HepG2 (cell line): ENCODE measurements at regions not wholly inside any gene's neighbourhood (a gene's known extent, or its start where the extent isn't known, plus 50 kb on each side); places are given as distances from the start of the nearest gene placed in this dataset.
"Not testable (repeated sequence)": the region's sequence is repeated elsewhere in the genome, so short reads cannot be mapped to it uniquely, and the experiment has no call there.

Source experiments
- ATAC-seq: fragments of 200-7000 bp; cut with Tn5 transposase; 3 replicates; pipeline ENCODE4 v1.9.1; 2020; ENCODE audit warnings: mild to moderate bottlenecking, moderate library complexity
- BruUV-seq: library from RNA; stranded (reverse); fragments of 400-500 nt; replicated peaks from 2 replicates; lab custom pipeline; 2021; lab: Mats Ljungman, UMichigan
- CTCF ChIA-PET: fragments of 300-600 bp; formaldehyde crosslinking; extraction: SDS; loops from one replicate; lab custom pipeline; 2021; ENCODE audit warnings: low total read pairs, inconsistent platforms, low intra/inter-chr PET ratio; lab: Yijun Ruan, JAX
- POLR2A ChIA-PET: fragments of 350-600 bp; sonication (Branson Sonifier 250); formaldehyde crosslinking; loops from one replicate; lab custom pipeline; 2020; ENCODE audit warnings: antibody characterized with exemption, inconsistent platforms; lab: Yijun Ruan, JAX
- DNase-seq: peaks from one replicate; pipeline ENCODE4 v3.0.0-alpha.2; 2015; ENCODE audit warnings: low spot score
- FAIRE-seq: peaks from 3 replicates; lab custom pipeline; 2011; peaks lifted over from hg19 to GRCh38; lab: Jason Lieb, UNC
- H2AFZ ChIP-seq: one replicate; pipeline ENCODE4 v1.6.1; 2011; ENCODE audit warnings: low read length, inconsistent platforms
- H3K27ac ChIP-seq: fragments of 300-600 bp; 3 replicates; pipeline ENCODE4 v1.8.0; 2011; ENCODE audit warnings: mixed run types, mild to moderate bottlenecking, mixed read lengths, low read length, inconsistent platforms; ENCODE audit not compliant: insufficient read depth; ENCODE audit errors: extremely low read length
- H3K27me3 ChIP-seq, 2 experiments: fragments of 200-600 bp in 1 of 2; 2 replicates in 1 of 2; 3 replicates in 1 of 2; pipeline versions ENCODE4 v1.6.0 to v1.8.0; 2011; ENCODE audit warnings: low read length in 2 of 2, mild to moderate bottlenecking in 2 of 2, moderate library complexity in 2 of 2, inconsistent platforms in 1 of 2; ENCODE audit not compliant: insufficient read depth in 2 of 2, control insufficient read depth in 1 of 2
- H3K36me3 ChIP-seq, 2 experiments: fragments of 200-600 bp in 1 of 2; replicated peaks in 1 of 2; 2 replicates in 1 of 2; 3 replicates in 1 of 2; pipeline versions ENCODE4 v1.5.1 to v1.8.0; 2011; ENCODE audit warnings: low read length in 2 of 2, inconsistent platforms in 1 of 2; ENCODE audit not compliant: insufficient read depth in 2 of 2, control insufficient read depth in 1 of 2
- H3K4me1 ChIP-seq: 2 replicates; pipeline ENCODE4 v1.5.1; 2012; ENCODE audit warnings: low read length, inconsistent platforms; ENCODE audit not compliant: insufficient read depth
- H3K4me2 ChIP-seq: 2 replicates; pipeline ENCODE4 v1.6.0; 2011; ENCODE audit warnings: low read depth, low read length, inconsistent platforms
- H3K4me3 ChIP-seq, 3 experiments: fragments of 200-600 bp in 1 of 3; sonication (generic), shearing (Covaris generic) in 1 of 3; replicated peaks in 1 of 3; 2 replicates each; pipeline ENCODE4 v1.5.1; 2011 to 2016; ENCODE audit warnings: low read length in 3 of 3, inconsistent platforms in 2 of 3, low read depth in 2 of 3, mild to moderate bottlenecking in 2 of 3, control low read depth in 1 of 3, mixed read lengths in 1 of 3; ENCODE audit not compliant: insufficient read depth in 1 of 3
- H3K79me2 ChIP-seq: one replicate; pipeline ENCODE4 v1.6.1; 2011; ENCODE audit warnings: low read length, inconsistent platforms; ENCODE audit not compliant: insufficient read depth
- H3K9ac ChIP-seq: 2 replicates; pipeline ENCODE4 v1.6.0; 2011; ENCODE audit warnings: mild to moderate bottlenecking, low read depth, low read length, inconsistent platforms; ENCODE audit not compliant: insufficient read depth
- H3K9me3 ChIP-seq: 2 replicates; pipeline ENCODE4 v1.5.1; 2012; ENCODE audit warnings: mild to moderate bottlenecking, low read length
- H4K20me1 ChIP-seq: 2 replicates; pipeline ENCODE4 v1.6.0; 2011; ENCODE audit warnings: inconsistent platforms, mild to moderate bottlenecking, low read length, moderate library complexity; ENCODE audit not compliant: insufficient read depth
- NFE2L1 ChIP-seq: sonication (generic); formaldehyde crosslinking; IDR thresholded peaks from 2 replicates; pipeline ENCODE4 v1.4.0; 2020; ENCODE audit warnings: missing genetic modification reagents, mild to moderate bottlenecking, borderline replicate concordance
- WGBS: methylation state at CpG from one replicate; pipeline ENCODE4 v1.1.6; 2017; ENCODE audit warnings: low lambda C conversion rate; 5-methylcytosine and 5-hydroxymethylcytosine counted together
- in situ Hi-C: cut with HindIII; loops from 2 replicates; pipeline ENCODE4 v1.10.0; 2017; ENCODE audit warnings: low pct_unique_long_range_greater_than_20kb; ENCODE audit not compliant: extremely low pct_ligation_motif_present
- intact Hi-C: fragments of 100-400 bp; cut with micrococcal nuclease; formaldehyde crosslinking; loops from one replicate; pipeline ENCODE4 v1.10.0; 2022; ENCODE audit not compliant: unreplicated experiment
- TF ChIP-seq, protein P1 (sequence below), 2 experiments: sonication (generic) in 1 of 2; formaldehyde crosslinking in 1 of 2; IDR thresholded peaks; 2 replicates each; pipeline versions ENCODE4 v1.5.1 to v1.6.1; 2011 to 2020; ENCODE audit warnings: borderline replicate concordance in 1 of 2, low read depth in 1 of 2, low read length in 1 of 2, mild to moderate bottlenecking in 1 of 2, missing genetic modification reagents in 1 of 2, moderate library complexity in 1 of 2
- TF ChIP-seq, protein P2 (sequence below): sonication (generic); formaldehyde crosslinking; IDR thresholded peaks from 2 replicates; pipeline ENCODE4 v1.5.1; 2020; ENCODE audit warnings: missing genetic modification reagents, mild to moderate bottlenecking, borderline replicate concordance
- TF ChIP-seq, protein P3 (sequence below): sonication (generic); formaldehyde crosslinking; IDR thresholded peaks from 2 replicates; pipeline ENCODE4 v1.4.0; 2020; ENCODE audit warnings: mild to moderate bottlenecking, low read depth, missing genetic modification reagents
- TF ChIP-seq, protein P4 (sequence below): sonication (generic); formaldehyde crosslinking; IDR thresholded peaks from 2 replicates; pipeline ENCODE4 v1.8.1; 2023; ENCODE audit warnings: missing genetic modification reagents, inconsistent platforms, borderline replicate concordance
- TF ChIP-seq, protein P5 (sequence below): sonication (generic); formaldehyde crosslinking; IDR thresholded peaks from 2 replicates; pipeline ENCODE4 v1.4.0; 2020; ENCODE audit warnings: mild to moderate bottlenecking, missing genetic modification reagents
- TF ChIP-seq, protein P6 (sequence below): sonication (generic); formaldehyde crosslinking; IDR thresholded peaks from 2 replicates; pipeline ENCODE4 v1.5.1; 2020; ENCODE audit warnings: mild to moderate bottlenecking, moderate library complexity, missing genetic modification reagents

DNA sequence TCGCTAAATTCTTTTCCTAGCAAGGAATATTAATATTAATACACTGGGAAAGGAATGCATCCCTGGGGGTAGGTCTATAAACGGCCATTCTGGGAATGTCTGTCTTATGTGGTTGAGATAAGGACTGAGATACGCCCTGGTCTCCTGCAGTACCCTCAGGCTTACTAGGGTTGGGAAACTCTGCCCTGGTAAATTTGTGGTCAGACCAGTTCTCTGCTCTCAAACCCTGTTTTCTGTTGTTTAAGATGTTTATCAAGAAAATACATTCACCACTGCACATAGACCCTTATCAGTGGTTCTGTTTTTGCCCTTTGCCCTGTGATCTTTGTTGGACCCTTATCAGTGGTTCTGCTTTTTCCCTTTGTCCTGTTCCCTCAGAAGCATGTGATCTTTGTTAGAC is 335.8 kb downstream of the TMEM38B start:
- H3K36me3 ChIP-seq, H3K9me3 ChIP-seq, H3K4me1 ChIP-seq, ATAC-seq, H2AFZ ChIP-seq, POLR2A ChIA-PET, H4K20me1 ChIP-seq, in situ Hi-C loops, H3K9ac ChIP-seq, CTCF ChIA-PET, DNase-seq, H3K79me2 ChIP-seq, H3K4me3 ChIP-seq, H3K27me3 ChIP-seq, H3K27ac ChIP-seq, intact Hi-C loops, FAIRE-seq, BruUV-seq, H3K4me2 ChIP-seq: not testable (repeated sequence)
- 36% methylated on average over 3 of the region's 3 CpGs for WGBS

DNA sequence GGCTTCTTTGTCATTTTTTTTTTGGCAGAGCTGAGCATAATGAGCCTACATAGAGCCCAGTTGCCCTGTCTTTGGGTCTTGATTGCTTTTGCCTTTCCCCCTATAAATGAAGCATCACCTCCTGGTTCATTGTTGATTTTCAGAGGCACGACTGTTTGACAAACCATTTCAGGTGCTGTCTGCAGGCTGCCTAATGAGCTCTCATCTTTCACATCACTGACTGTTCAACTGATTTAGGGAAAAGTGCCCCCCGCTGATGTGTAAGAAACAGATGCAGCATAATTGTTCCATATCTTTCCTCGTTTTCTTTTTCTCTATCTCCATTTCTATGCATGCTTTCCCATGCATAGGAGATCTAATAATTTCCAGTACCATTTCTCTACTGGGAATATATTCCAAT is 338.6 kb downstream of the TMEM38B start:
- DNase-seq (no peak), ATAC-seq (no peak)
- in situ Hi-C loops = no loop called here

More for the DNA sequence above, 338.6 kb downstream of the TMEM38B start:
- WGBS = 0% methylated on average over 3 of the region's 3 CpGs
- intact Hi-C loops = no loop called here
- no peaks in the 10 kb centered on the region for H3K9me3 ChIP-seq
- FAIRE-seq = no peak
- no peak overlapping the region for H3K27ac ChIP-seq
- no peak overlapping the region for H3K4me2 ChIP-seq
- H3K9ac ChIP-seq = no peak overlapping the region
- H4K20me1 ChIP-seq = no peaks in the 10 kb centered on the region
- no peak overlapping the region for H2AFZ ChIP-seq
- no peaks in the 10 kb centered on the region for H3K36me3 ChIP-seq
- H3K79me2 ChIP-seq = no peaks in the 10 kb centered on the region
- ChIA-PET CTCF (no interaction called here), POLR2A (no interaction called here)
- BruUV-seq = no TSS peak
- H3K4me3 ChIP-seq = no peak overlapping the region
- H3K27me3 ChIP-seq = no peaks in the 10 kb centered on the region; a peak in 1 of 5 replicates
- no peak for TF ChIP-seq NFE2L1 (CRISPR knock-in tag)
- TF ChIP-seq, protein P1, sequence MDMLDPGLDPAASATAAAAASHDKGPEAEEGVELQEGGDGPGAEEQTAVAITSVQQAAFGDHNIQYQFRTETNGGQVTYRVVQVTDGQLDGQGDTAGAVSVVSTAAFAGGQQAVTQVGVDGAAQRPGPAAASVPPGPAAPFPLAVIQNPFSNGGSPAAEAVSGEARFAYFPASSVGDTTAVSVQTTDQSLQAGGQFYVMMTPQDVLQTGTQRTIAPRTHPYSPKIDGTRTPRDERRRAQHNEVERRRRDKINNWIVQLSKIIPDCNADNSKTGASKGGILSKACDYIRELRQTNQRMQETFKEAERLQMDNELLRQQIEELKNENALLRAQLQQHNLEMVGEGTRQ (IDR thresholded peaks at IDR 0.05; ENCODE audit: low read depth, low read length) = no peak
- TF ChIP-seq, protein P1 (CRISPR knock-in tag; IDR thresholded peaks at IDR 0.05; ENCODE audit: borderline replicate concordance) = no peak
- TF ChIP-seq, protein P2, sequence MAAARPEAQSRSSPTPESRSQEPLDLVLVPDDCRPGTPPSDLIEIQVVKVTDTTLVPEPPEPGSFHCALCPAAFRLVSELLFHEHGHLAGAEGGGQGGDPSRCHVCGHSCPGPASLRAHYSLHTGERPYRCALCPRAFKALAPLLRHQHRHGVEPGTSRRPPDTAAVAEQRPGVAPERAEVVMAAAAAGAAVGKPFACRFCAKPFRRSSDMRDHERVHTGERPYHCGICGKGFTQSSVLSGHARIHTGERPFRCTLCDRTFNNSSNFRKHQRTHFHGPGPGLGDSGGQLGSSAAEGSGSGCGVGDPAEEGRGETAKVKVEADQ (CRISPR knock-in tag) = no peak
- TF ChIP-seq, protein P3, sequence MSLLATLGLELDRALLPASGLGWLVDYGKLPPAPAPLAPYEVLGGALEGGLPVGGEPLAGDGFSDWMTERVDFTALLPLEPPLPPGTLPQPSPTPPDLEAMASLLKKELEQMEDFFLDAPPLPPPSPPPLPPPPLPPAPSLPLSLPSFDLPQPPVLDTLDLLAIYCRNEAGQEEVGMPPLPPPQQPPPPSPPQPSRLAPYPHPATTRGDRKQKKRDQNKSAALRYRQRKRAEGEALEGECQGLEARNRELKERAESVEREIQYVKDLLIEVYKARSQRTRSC (CRISPR knock-in tag) = no peak
- TF ChIP-seq, protein P4, sequence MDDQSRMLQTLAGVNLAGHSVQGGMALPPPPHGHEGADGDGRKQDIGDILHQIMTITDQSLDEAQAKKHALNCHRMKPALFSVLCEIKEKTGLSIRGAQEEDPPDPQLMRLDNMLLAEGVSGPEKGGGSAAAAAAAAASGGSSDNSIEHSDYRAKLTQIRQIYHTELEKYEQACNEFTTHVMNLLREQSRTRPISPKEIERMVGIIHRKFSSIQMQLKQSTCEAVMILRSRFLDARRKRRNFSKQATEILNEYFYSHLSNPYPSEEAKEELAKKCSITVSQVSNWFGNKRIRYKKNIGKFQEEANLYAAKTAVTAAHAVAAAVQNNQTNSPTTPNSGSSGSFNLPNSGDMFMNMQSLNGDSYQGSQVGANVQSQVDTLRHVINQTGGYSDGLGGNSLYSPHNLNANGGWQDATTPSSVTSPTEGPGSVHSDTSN (CRISPR knock-in tag) = no peak
- TF ChIP-seq, protein P5, sequence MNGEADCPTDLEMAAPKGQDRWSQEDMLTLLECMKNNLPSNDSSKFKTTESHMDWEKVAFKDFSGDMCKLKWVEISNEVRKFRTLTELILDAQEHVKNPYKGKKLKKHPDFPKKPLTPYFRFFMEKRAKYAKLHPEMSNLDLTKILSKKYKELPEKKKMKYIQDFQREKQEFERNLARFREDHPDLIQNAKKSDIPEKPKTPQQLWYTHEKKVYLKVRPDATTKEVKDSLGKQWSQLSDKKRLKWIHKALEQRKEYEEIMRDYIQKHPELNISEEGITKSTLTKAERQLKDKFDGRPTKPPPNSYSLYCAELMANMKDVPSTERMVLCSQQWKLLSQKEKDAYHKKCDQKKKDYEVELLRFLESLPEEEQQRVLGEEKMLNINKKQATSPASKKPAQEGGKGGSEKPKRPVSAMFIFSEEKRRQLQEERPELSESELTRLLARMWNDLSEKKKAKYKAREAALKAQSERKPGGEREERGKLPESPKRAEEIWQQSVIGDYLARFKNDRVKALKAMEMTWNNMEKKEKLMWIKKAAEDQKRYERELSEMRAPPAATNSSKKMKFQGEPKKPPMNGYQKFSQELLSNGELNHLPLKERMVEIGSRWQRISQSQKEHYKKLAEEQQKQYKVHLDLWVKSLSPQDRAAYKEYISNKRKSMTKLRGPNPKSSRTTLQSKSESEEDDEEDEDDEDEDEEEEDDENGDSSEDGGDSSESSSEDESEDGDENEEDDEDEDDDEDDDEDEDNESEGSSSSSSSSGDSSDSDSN = no peak
- TF ChIP-seq, protein P6, sequence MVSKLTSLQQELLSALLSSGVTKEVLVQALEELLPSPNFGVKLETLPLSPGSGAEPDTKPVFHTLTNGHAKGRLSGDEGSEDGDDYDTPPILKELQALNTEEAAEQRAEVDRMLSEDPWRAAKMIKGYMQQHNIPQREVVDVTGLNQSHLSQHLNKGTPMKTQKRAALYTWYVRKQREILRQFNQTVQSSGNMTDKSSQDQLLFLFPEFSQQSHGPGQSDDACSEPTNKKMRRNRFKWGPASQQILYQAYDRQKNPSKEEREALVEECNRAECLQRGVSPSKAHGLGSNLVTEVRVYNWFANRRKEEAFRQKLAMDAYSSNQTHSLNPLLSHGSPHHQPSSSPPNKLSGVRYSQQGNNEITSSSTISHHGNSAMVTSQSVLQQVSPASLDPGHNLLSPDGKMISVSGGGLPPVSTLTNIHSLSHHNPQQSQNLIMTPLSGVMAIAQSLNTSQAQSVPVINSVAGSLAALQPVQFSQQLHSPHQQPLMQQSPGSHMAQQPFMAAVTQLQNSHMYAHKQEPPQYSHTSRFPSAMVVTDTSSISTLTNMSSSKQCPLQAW (CRISPR knock-in tag) = no peak
- no peaks in the 10 kb centered on the region for H3K4me1 ChIP-seq
